ENCODE measurements at regions not wholly inside any gene's neighbourhood (a gene's known extent, or its start where the extent isn't known, plus 50 kb on each side); places are given as distances from the start of the nearest gene placed in this dataset.

DNA sequence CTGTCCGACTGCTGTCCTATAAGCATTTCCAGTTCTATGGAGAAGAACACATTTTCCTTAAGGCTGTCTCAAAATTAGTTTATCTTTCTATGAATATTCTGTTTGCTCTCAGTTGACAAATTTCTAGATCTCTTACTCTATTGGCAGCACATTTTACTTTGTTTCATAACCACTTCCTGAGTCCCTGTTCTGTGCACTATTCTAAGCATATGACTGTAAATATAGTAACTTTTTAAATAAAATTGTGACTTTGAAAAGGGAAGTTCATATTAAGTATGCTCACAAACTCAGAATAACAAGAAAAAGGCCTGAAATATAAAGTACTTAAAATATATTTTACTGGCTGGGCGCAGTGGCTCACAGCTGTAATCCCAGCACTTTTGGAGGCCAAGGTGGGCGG lies 56.5 kb upstream of the HTR2A start:
- TF ChIP-seq CTCF (IDR thresholded peaks at IDR 0.05), result no peak

- TF ChIP-seq CTCF (IDR thresholded peaks at IDR 0.05), result no peak
These were observed 54.7 kb upstream of the HTR2A start for GRCh38 chr13:46951516-46951915.

- no peak for TF ChIP-seq CTCF (IDR thresholded peaks at IDR 0.05)
These were observed 52.4 kb upstream of the HTR2A start for GRCh38 chr13:46949211-46949610.

- no peak for TF ChIP-seq CTCF (IDR thresholded peaks at IDR 0.05)
These were observed 51.5 kb upstream of the HTR2A start for GRCh38 chr13:46948338-46948737.

DNA sequence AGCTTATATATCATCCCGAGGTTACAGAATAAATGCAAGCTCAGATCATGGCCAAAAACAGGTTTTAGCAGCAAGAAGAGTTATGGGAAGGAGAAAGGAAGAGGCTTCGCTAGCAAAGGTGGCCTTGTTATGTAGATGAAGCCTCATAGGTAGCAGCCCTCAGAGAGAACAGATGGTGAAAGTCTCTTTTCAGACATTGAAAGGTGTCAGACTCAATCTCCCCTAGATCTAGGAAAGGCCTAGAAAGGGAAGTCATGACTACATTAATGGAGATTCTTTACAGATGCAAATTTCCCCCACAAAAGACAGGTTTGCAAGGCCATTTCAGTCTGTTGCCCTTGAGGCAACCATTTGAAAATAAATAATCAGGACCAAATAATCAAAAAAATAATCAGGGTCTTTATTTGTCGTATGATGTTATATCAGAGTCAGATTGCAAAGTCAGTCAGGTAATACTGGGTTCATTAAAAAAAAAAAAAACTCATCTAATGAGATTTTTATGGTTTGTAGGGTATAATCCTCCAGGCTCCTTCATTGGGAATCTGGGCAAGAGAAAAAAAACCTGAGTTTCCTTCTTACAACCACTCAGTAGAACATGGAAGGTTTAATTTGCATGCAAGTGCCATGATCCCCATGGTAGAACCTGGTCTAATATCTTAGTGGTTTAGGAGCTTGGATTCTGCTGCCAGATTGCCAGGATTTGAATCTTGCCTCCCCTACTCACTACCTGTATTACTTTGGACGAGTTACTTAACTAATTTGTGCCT lies 50.8 kb upstream of the HTR2A start:
- no peak for TF ChIP-seq CTCF (IDR thresholded peaks at IDR 0.05)
